Activated T-helper 17 cell treated with anti-CD3 and anti-CD28 coated beads, Interleukin-2, amount 50 U/mL, for 72 hours (primary cell): ENCODE measurements at regions not wholly inside any gene's neighbourhood (a gene's known extent, or its start where the extent isn't known, plus 50 kb on each side); places are given as distances from the start of the nearest gene placed in this dataset.

Experiments used
- ATAC-seq: fragments of 150-1000 bp; cut with Tn5 transposase; replicated peaks from 2 replicates; pipeline ENCODE4 v1.10.0; 2021; ENCODE audit warnings: mild to moderate bottlenecking, moderate library complexity
- H3K27ac Mint-ChIP-seq: one replicate; pipeline ENCODE4 v1.8.0; 2022; ENCODE audit warnings: mixed read lengths
- H3K27me3 Mint-ChIP-seq: one replicate; pipeline ENCODE4 v1.8.0; 2022; ENCODE audit warnings: mixed read lengths
- H3K36me3 Mint-ChIP-seq: one replicate; pipeline ENCODE4 v1.8.0; 2022; ENCODE audit warnings: low read depth, mild to moderate bottlenecking, mixed read lengths
- H3K4me1 Mint-ChIP-seq: one replicate; pipeline ENCODE4 v1.8.0; 2022; ENCODE audit warnings: mixed read lengths
- H3K4me3 Mint-ChIP-seq: one replicate; pipeline ENCODE4 v1.8.0; 2022; ENCODE audit warnings: mild to moderate bottlenecking, mixed read lengths
- H3K9me3 Mint-ChIP-seq: one replicate; pipeline ENCODE4 v1.8.0; 2022; ENCODE audit warnings: mixed read lengths

GRCh38 chr18:56021136-56021808, 433.3 kb upstream of the TCF4 start:
- no peaks in the 10 kb centered on the region for H3K27me3 Mint-ChIP-seq
- H3K27ac Mint-ChIP-seq, result no peak overlapping the region

GRCh38 chr18:56019908-56020307, 431.9 kb upstream of the TCF4 start:
- no peaks in the 10 kb centered on the region for H3K36me3 Mint-ChIP-seq
- H3K9me3 Mint-ChIP-seq, result peaks cover 7% of the 10 kb centered on the region
- H3K4me1 Mint-ChIP-seq, result no peaks in the 10 kb centered on the region
- H3K27me3 Mint-ChIP-seq, result no peaks in the 10 kb centered on the region
- no peak for ATAC-seq
- H3K27ac Mint-ChIP-seq, result no peak overlapping the region
- H3K4me3 Mint-ChIP-seq, result no peak overlapping the region

More at GRCh38 chr18:56021136-56021808, 433.3 kb upstream of the TCF4 start:
- peaks cover 6% of the 10 kb centered on the region for H3K9me3 Mint-ChIP-seq
- no peaks in the 10 kb centered on the region for H3K4me1 Mint-ChIP-seq
- H3K36me3 Mint-ChIP-seq, result no peaks in the 10 kb centered on the region
- ATAC-seq, result no peak
- no peak overlapping the region for H3K4me3 Mint-ChIP-seq

- no peak overlapping the region for H3K4me3 Mint-ChIP-seq
- ATAC-seq, result no peak
- no peaks in the 10 kb centered on the region for H3K27me3 Mint-ChIP-seq
- H3K9me3 Mint-ChIP-seq, result peaks cover 7% of the 10 kb centered on the region
- H3K36me3 Mint-ChIP-seq, result no peaks in the 10 kb centered on the region
- no peak overlapping the region for H3K27ac Mint-ChIP-seq
- H3K4me1 Mint-ChIP-seq, result no peaks in the 10 kb centered on the region
These were observed 431.2 kb upstream of the TCF4 start for GRCh38 chr18:56019156-56019555.

- no peak overlapping the region for H3K4me3 Mint-ChIP-seq
- H3K4me1 Mint-ChIP-seq, result no peaks in the 10 kb centered on the region
- no peak overlapping the region for H3K27ac Mint-ChIP-seq
- H3K36me3 Mint-ChIP-seq, result no peaks in the 10 kb centered on the region
- no peak for ATAC-seq
- peaks cover 15% of the 10 kb centered on the region for H3K9me3 Mint-ChIP-seq
- no peaks in the 10 kb centered on the region for H3K27me3 Mint-ChIP-seq
These were observed 421.4 kb upstream of the TCF4 start for GRCh38 chr18:56009411-56009810.

GRCh38 chr18:56003720-56004088, 415.7 kb upstream of the TCF4 start:
- Mint-ChIP-seq H3K27me3 (no peaks in the 10 kb centered on the region), H3K4me3 (no peak overlapping the region), H3K36me3 (no peaks in the 10 kb centered on the region), H3K9me3 (no peaks in the 10 kb centered on the region), H3K4me1 (no peaks in the 10 kb centered on the region), H3K27ac (no peak overlapping the region)
- no peak for ATAC-seq

- Mint-ChIP-seq H3K4me1 (no peaks in the 10 kb centered on the region), H3K4me3 (no peak overlapping the region), H3K36me3 (no peaks in the 10 kb centered on the region), H3K9me3 (peaks cover under 1% of the 10 kb centered on the region), H3K27ac (no peak overlapping the region), H3K27me3 (no peaks in the 10 kb centered on the region)
- no peak for ATAC-seq
These were observed 415.2 kb upstream of the TCF4 start for GRCh38 chr18:56003009-56003719.

GRCh38 chr18:56001576-56001975, 413.6 kb upstream of the TCF4 start:
- no peak for ATAC-seq
- Mint-ChIP-seq H3K27me3 (no peaks in the 10 kb centered on the region), H3K4me3 (no peak overlapping the region), H3K4me1 (no peaks in the 10 kb centered on the region), H3K27ac (no peak overlapping the region), H3K36me3 (no peaks in the 10 kb centered on the region), H3K9me3 (peaks cover 6% of the 10 kb centered on the region)

GRCh38 chr18:56000041-56000440, 412.0 kb upstream of the TCF4 start:
- no peak overlapping the region for H3K4me3 Mint-ChIP-seq
- H3K36me3 Mint-ChIP-seq, result no peaks in the 10 kb centered on the region
- H3K27me3 Mint-ChIP-seq, result no peaks in the 10 kb centered on the region
- H3K9me3 Mint-ChIP-seq, result peaks cover 6% of the 10 kb centered on the region
- H3K27ac Mint-ChIP-seq, result no peak overlapping the region
- ATAC-seq, result no peak
- no peaks in the 10 kb centered on the region for H3K4me1 Mint-ChIP-seq

GRCh38 chr18:55999641-56000040, 411.6 kb upstream of the TCF4 start:
- H3K4me3 Mint-ChIP-seq, result no peak overlapping the region
- H3K36me3 Mint-ChIP-seq, result no peaks in the 10 kb centered on the region
- H3K27ac Mint-ChIP-seq, result no peak overlapping the region
- peaks cover 8% of the 10 kb centered on the region for H3K9me3 Mint-ChIP-seq
- ATAC-seq, result no peak
- no peaks in the 10 kb centered on the region for H3K4me1 Mint-ChIP-seq
- H3K27me3 Mint-ChIP-seq, result no peaks in the 10 kb centered on the region

- H3K4me3 Mint-ChIP-seq, result no peak overlapping the region
- H3K27me3 Mint-ChIP-seq, result no peaks in the 10 kb centered on the region
- peaks cover 15% of the 10 kb centered on the region for H3K9me3 Mint-ChIP-seq
- H3K4me1 Mint-ChIP-seq, result no peaks in the 10 kb centered on the region
- H3K36me3 Mint-ChIP-seq, result no peaks in the 10 kb centered on the region
- no peak for ATAC-seq
- no peak overlapping the region for H3K27ac Mint-ChIP-seq
These were observed 410.9 kb upstream of the TCF4 start for GRCh38 chr18:55998801-55999385.

- Mint-ChIP-seq H3K4me3 (no peak overlapping the region), H3K36me3 (no peaks in the 10 kb centered on the region), H3K4me1 (no peaks in the 10 kb centered on the region), H3K27ac (no peak overlapping the region), H3K9me3 (peaks cover 15% of the 10 kb centered on the region), H3K27me3 (no peaks in the 10 kb centered on the region)
- ATAC-seq, result no peak
These were observed 410.1 kb upstream of the TCF4 start for GRCh38 chr18:55998071-55998522.

GRCh38 chr18:55997151-55997561, 409.2 kb upstream of the TCF4 start:
- H3K9me3 Mint-ChIP-seq, result peaks cover 15% of the 10 kb centered on the region
- no peak overlapping the region for H3K4me3 Mint-ChIP-seq
- H3K27ac Mint-ChIP-seq, result no peak overlapping the region
- no peaks in the 10 kb centered on the region for H3K36me3 Mint-ChIP-seq
- H3K27me3 Mint-ChIP-seq, result no peaks in the 10 kb centered on the region
- H3K4me1 Mint-ChIP-seq, result no peaks in the 10 kb centered on the region
- no peak for ATAC-seq

- peaks cover 15% of the 10 kb centered on the region for H3K9me3 Mint-ChIP-seq
- no peaks in the 10 kb centered on the region for H3K4me1 Mint-ChIP-seq
- no peak overlapping the region for H3K27ac Mint-ChIP-seq
- no peaks in the 10 kb centered on the region for H3K36me3 Mint-ChIP-seq
- H3K4me3 Mint-ChIP-seq, result no peak overlapping the region
- no peaks in the 10 kb centered on the region for H3K27me3 Mint-ChIP-seq
- ATAC-seq, result no peak
These were observed 408.7 kb upstream of the TCF4 start for GRCh38 chr18:55996717-55997116.

GRCh38 chr18:55990186-55990585, 402.2 kb upstream of the TCF4 start:
- Mint-ChIP-seq H3K36me3 (no peaks in the 10 kb centered on the region), H3K4me3 (no peak overlapping the region), H3K27ac (no peak overlapping the region), H3K27me3 (no peaks in the 10 kb centered on the region), H3K9me3 (peaks cover 9% of the 10 kb centered on the region), H3K4me1 (no peaks in the 10 kb centered on the region)
- no peak for ATAC-seq

- Mint-ChIP-seq H3K36me3 (no peaks in the 10 kb centered on the region), H3K27me3 (no peaks in the 10 kb centered on the region), H3K4me3 (no peak overlapping the region), H3K27ac (no peak overlapping the region), H3K4me1 (no peaks in the 10 kb centered on the region), H3K9me3 (peaks cover 4% of the 10 kb centered on the region)
- ATAC-seq, result no peak
These were observed 400.5 kb upstream of the TCF4 start for GRCh38 chr18:55988537-55988936.
